Astrocyte (in vitro differentiated cells and primary cell): ENCODE measurements at regions not wholly inside any gene's neighbourhood (a gene's known extent, or its start where the extent isn't known, plus 50 kb on each side); places are given as distances from the start of the nearest gene placed in this dataset.

ENCODE experiments used
- EZH2 ChIP-seq: IDR thresholded peaks from 2 replicates; pipeline ENCODE4 v1.6.1; 2012; ENCODE audit warnings: mild to moderate bottlenecking, low read length, inconsistent platforms; ENCODE audit not compliant: insufficient read depth
- TF ChIP-seq, protein P1 (sequence below): IDR thresholded peaks from 2 replicates; pipeline ENCODE4 v1.5.1; 2011; ENCODE audit warnings: low read depth, mild to moderate bottlenecking, inconsistent platforms, low read length, moderate library complexity; ENCODE audit not compliant: insufficient read depth

DNA sequence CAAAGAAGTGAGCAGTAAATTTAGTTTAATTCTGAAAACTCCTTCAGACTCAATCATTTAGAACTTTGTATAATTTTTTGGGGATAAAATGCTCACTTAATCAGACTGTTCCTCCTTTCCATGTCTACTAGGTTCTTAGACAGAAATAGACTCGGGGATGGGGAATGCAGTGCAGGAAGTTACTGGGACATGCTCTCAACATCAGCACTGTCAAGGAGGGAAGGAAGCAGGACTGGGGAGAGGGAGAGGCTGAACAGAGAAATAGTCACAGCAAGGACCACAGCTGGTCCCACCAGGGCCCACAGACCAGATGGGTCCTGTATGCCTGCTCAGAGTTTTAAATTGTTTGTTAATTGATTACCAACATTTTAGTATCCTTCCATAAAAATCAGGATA, 310.1 kb upstream of the MSX2 start:
- TF ChIP-seq, protein P1, sequence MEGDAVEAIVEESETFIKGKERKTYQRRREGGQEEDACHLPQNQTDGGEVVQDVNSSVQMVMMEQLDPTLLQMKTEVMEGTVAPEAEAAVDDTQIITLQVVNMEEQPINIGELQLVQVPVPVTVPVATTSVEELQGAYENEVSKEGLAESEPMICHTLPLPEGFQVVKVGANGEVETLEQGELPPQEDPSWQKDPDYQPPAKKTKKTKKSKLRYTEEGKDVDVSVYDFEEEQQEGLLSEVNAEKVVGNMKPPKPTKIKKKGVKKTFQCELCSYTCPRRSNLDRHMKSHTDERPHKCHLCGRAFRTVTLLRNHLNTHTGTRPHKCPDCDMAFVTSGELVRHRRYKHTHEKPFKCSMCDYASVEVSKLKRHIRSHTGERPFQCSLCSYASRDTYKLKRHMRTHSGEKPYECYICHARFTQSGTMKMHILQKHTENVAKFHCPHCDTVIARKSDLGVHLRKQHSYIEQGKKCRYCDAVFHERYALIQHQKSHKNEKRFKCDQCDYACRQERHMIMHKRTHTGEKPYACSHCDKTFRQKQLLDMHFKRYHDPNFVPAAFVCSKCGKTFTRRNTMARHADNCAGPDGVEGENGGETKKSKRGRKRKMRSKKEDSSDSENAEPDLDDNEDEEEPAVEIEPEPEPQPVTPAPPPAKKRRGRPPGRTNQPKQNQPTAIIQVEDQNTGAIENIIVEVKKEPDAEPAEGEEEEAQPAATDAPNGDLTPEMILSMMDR, result no peak
- TF ChIP-seq EZH2, result no peak
